Activated CD4-positive, alpha-beta T cell treated with anti-CD3 and anti-CD28 coated beads, Interleukin-2, amount 10 ng/mL, durations not matched to agents 7 days and 5 days (primary cell): ENCODE measurements at regions not wholly inside any gene's neighbourhood (a gene's known extent, or its start where the extent isn't known, plus 50 kb on each side); places are given as distances from the start of the nearest gene placed in this dataset.

Experiments
- CTCF ChIA-PET: fragments of 350-600 bp; sonication (Branson Sonifier 250); formaldehyde crosslinking; loops from one replicate; lab custom pipeline; 2021; ENCODE audit warnings: antibody characterized with exemption; lab: Charles Lee
- POLR2A ChIA-PET: fragments of 350-600 bp; sonication (Branson Sonifier 250); formaldehyde crosslinking; loops from one replicate; lab custom pipeline; 2021; ENCODE audit warnings: antibody characterized with exemption; lab: Charles Lee
- DNase-seq: peaks from one replicate; pipeline ENCODE4 v3.0.0-alpha.2; 2020
- H3K27ac Mint-ChIP-seq: one replicate; pipeline ENCODE4 v1.8.0; 2021; ENCODE audit warnings: mild to moderate bottlenecking, moderate library complexity, mixed read lengths
- H3K27me3 Mint-ChIP-seq: one replicate; pipeline ENCODE4 v1.8.0; 2021; ENCODE audit warnings: mixed read lengths
- H3K36me3 Mint-ChIP-seq: one replicate; pipeline ENCODE4 v1.8.0; 2021; ENCODE audit warnings: low read depth, mixed read lengths
- H3K4me1 Mint-ChIP-seq: one replicate; pipeline ENCODE4 v1.8.0; 2021; ENCODE audit warnings: mixed read lengths
- H3K4me3 Mint-ChIP-seq: one replicate; pipeline ENCODE4 v1.8.0; 2021; ENCODE audit warnings: mild to moderate bottlenecking, moderate library complexity, mixed read lengths
- H3K9me3 Mint-ChIP-seq: one replicate; pipeline ENCODE4 v1.8.0; 2021; ENCODE audit warnings: mixed read lengths

- Mint-ChIP-seq H3K4me3 (no peak overlapping the region), H3K27me3 (peaks cover 2% of the 10 kb centered on the region), H3K4me1 (no peaks in the 10 kb centered on the region), H3K27ac (no peak overlapping the region), H3K36me3 (no peaks in the 10 kb centered on the region), H3K9me3 (no peaks in the 10 kb centered on the region)
- CTCF ChIA-PET: interaction anchor here (1.5 kb wide), 1 partner anchor 767 kb away, joined by 3 read pairs; no protein-coding TSS in a partner anchor
- POLR2A ChIA-PET: no interaction called here
- no peak for DNase-seq
Observed at GRCh38 chr3:153001210-153002078, 160.6 kb upstream of the RAP2B start.

- ChIA-PET CTCF (no interaction called here), POLR2A (no interaction called here)
- Mint-ChIP-seq H3K9me3 (no peaks in the 10 kb centered on the region), H3K36me3 (no peaks in the 10 kb centered on the region), H3K27me3 (no peaks in the 10 kb centered on the region), H3K4me1 (no peaks in the 10 kb centered on the region), H3K4me3 (no peak overlapping the region), H3K27ac (no peak overlapping the region)
- no peak for DNase-seq
Observed at GRCh38 chr3:153003441-153003840, 158.6 kb upstream of the RAP2B start.

- no peaks in the 10 kb centered on the region for H3K36me3 Mint-ChIP-seq
- ChIA-PET CTCF (no interaction called here), POLR2A (no interaction called here)
- H3K27me3 Mint-ChIP-seq: no peaks in the 10 kb centered on the region
- no peaks in the 10 kb centered on the region for H3K4me1 Mint-ChIP-seq
- no peaks in the 10 kb centered on the region for H3K9me3 Mint-ChIP-seq
- DNase-seq: no peak
- no peak overlapping the region for H3K4me3 Mint-ChIP-seq
- no peak overlapping the region for H3K27ac Mint-ChIP-seq
Observed at GRCh38 chr3:153003862-153004261, 158.2 kb upstream of the RAP2B start.

- no peaks in the 10 kb centered on the region for H3K36me3 Mint-ChIP-seq
- no peaks in the 10 kb centered on the region for H3K9me3 Mint-ChIP-seq
- no peak overlapping the region for H3K27ac Mint-ChIP-seq
- ChIA-PET POLR2A (no interaction called here), CTCF (no interaction called here)
- no peaks in the 10 kb centered on the region for H3K27me3 Mint-ChIP-seq
- no peak overlapping the region for H3K4me3 Mint-ChIP-seq
- no peaks in the 10 kb centered on the region for H3K4me1 Mint-ChIP-seq
- DNase-seq: no peak
Observed at GRCh38 chr3:153008226-153008625, 153.8 kb upstream of the RAP2B start.

GRCh38 chr3:153023896-153024295 is 138.1 kb upstream of the RAP2B start:
- no peaks in the 10 kb centered on the region for H3K9me3 Mint-ChIP-seq
- H3K27me3 Mint-ChIP-seq: peaks cover 4% of the 10 kb centered on the region
- no peaks in the 10 kb centered on the region for H3K4me1 Mint-ChIP-seq
- H3K4me3 Mint-ChIP-seq: no peak overlapping the region
- ChIA-PET CTCF (interaction anchor here (1.1 kb wide), 1 partner anchor 11 kb away, joined by 4 read pairs; no protein-coding TSS in a partner anchor), POLR2A (no interaction called here)
- no peaks in the 10 kb centered on the region for H3K36me3 Mint-ChIP-seq
- H3K27ac Mint-ChIP-seq: no peak overlapping the region
- DNase-seq: no peak

- no peak for DNase-seq
- POLR2A ChIA-PET: no interaction called here
- Mint-ChIP-seq H3K4me1 (no peaks in the 10 kb centered on the region), H3K9me3 (no peaks in the 10 kb centered on the region), H3K4me3 (no peak overlapping the region), H3K27ac (no peak overlapping the region), H3K36me3 (no peaks in the 10 kb centered on the region), H3K27me3 (peaks cover 2% of the 10 kb centered on the region)
- CTCF ChIA-PET: interaction anchor here (0.6 to 1.2 kb wide), 2 partner anchors 9 to 86 kb away, joined by 3 to 4 read pairs; no protein-coding TSS in a partner anchor
Observed at GRCh38 chr3:153026026-153026425, 136.0 kb upstream of the RAP2B start.

- Mint-ChIP-seq H3K27me3 (no peaks in the 10 kb centered on the region), H3K27ac (no peak overlapping the region), H3K4me1 (no peaks in the 10 kb centered on the region), H3K9me3 (no peaks in the 10 kb centered on the region), H3K36me3 (no peaks in the 10 kb centered on the region), H3K4me3 (no peak overlapping the region)
- no peak for DNase-seq
- ChIA-PET POLR2A (no interaction called here), CTCF (no interaction called here)
Observed at GRCh38 chr3:153028381-153028780, 133.6 kb upstream of the RAP2B start.

GRCh38 chr3:153029350-153029749 is 132.7 kb upstream of the RAP2B start:
- CTCF ChIA-PET: no interaction called here
- no peaks in the 10 kb centered on the region for H3K36me3 Mint-ChIP-seq

GRCh38 chr3:153032891-153033290 is 129.1 kb upstream of the RAP2B start:
- Mint-ChIP-seq H3K4me1 (no peaks in the 10 kb centered on the region), H3K4me3 (no peak overlapping the region), H3K27ac (no peak overlapping the region), H3K9me3 (no peaks in the 10 kb centered on the region), H3K27me3 (no peaks in the 10 kb centered on the region), H3K36me3 (no peaks in the 10 kb centered on the region)
- CTCF ChIA-PET: no interaction called here
- DNase-seq: no peak
- POLR2A ChIA-PET: no interaction called here

More at GRCh38 chr3:153029350-153029749, 132.7 kb upstream of the RAP2B start:
- POLR2A ChIA-PET: no interaction called here
- Mint-ChIP-seq H3K27ac (no peak overlapping the region), H3K4me3 (no peak overlapping the region), H3K27me3 (no peaks in the 10 kb centered on the region), H3K4me1 (no peaks in the 10 kb centered on the region), H3K9me3 (no peaks in the 10 kb centered on the region)
- no peak for DNase-seq

GRCh38 chr3:153036846-153037245 is 125.2 kb upstream of the RAP2B start:
- Mint-ChIP-seq H3K4me1 (peaks cover 4% of the 10 kb centered on the region), H3K27ac (no peak overlapping the region), H3K27me3 (no peaks in the 10 kb centered on the region), H3K9me3 (no peaks in the 10 kb centered on the region), H3K4me3 (no peak overlapping the region), H3K36me3 (no peaks in the 10 kb centered on the region)
- CTCF ChIA-PET: interaction anchor here (0.5 kb wide), 1 partner anchor 688 kb away, joined by 5 read pairs; no protein-coding TSS in a partner anchor
- POLR2A ChIA-PET: no interaction called here
- DNase-seq: no peak

- no peaks in the 10 kb centered on the region for H3K27me3 Mint-ChIP-seq
- no peak overlapping the region for H3K4me3 Mint-ChIP-seq
- POLR2A ChIA-PET: no interaction called here
- CTCF ChIA-PET: no interaction called here
- no peaks in the 10 kb centered on the region for H3K36me3 Mint-ChIP-seq
- no peak overlapping the region for H3K27ac Mint-ChIP-seq
- DNase-seq: no peak
- H3K4me1 Mint-ChIP-seq: peaks cover 8% of the 10 kb centered on the region
- H3K9me3 Mint-ChIP-seq: no peaks in the 10 kb centered on the region
Observed at GRCh38 chr3:153038367-153038766, 123.7 kb upstream of the RAP2B start.

- POLR2A ChIA-PET: no interaction called here
- no peaks in the 10 kb centered on the region for H3K9me3 Mint-ChIP-seq
Observed at GRCh38 chr3:153038779-153039178, 123.2 kb upstream of the RAP2B start.

GRCh38 chr3:153041181-153041580 is 120.8 kb upstream of the RAP2B start:
- no peak for DNase-seq
- POLR2A ChIA-PET: no interaction called here

More at GRCh38 chr3:153038779-153039178, 123.2 kb upstream of the RAP2B start:
- Mint-ChIP-seq H3K4me1 (peaks cover 12% of the 10 kb centered on the region), H3K27me3 (no peaks in the 10 kb centered on the region), H3K4me3 (no peak overlapping the region), H3K36me3 (no peaks in the 10 kb centered on the region), H3K27ac (no peak overlapping the region)
- no peak for DNase-seq
- CTCF ChIA-PET: no interaction called here

More at GRCh38 chr3:153041181-153041580, 120.8 kb upstream of the RAP2B start:
- no peaks in the 10 kb centered on the region for H3K9me3 Mint-ChIP-seq
- no peaks in the 10 kb centered on the region for H3K27me3 Mint-ChIP-seq
- H3K4me3 Mint-ChIP-seq: no peak overlapping the region
- peaks cover 13% of the 10 kb centered on the region for H3K4me1 Mint-ChIP-seq
- no peak overlapping the region for H3K27ac Mint-ChIP-seq
- no peaks in the 10 kb centered on the region for H3K36me3 Mint-ChIP-seq
- CTCF ChIA-PET: no interaction called here
